Common myeloid progenitor, CD34-positive (primary cell): ENCODE measurements at regions not wholly inside any gene's neighbourhood (a gene's known extent, or its start where the extent isn't known, plus 50 kb on each side); places are given as distances from the start of the nearest gene placed in this dataset.

Experiments
- CTCF ChIA-PET: fragments of 350-600 bp; sonication (Branson Sonifier 250); formaldehyde crosslinking; loops from one replicate; lab custom pipeline; 2021; ENCODE audit warnings: antibody characterized with exemption; lab: Charles Lee
- POLR2A ChIA-PET: fragments of 350-600 bp; sonication (Branson Sonifier 250); formaldehyde crosslinking; loops from one replicate; lab custom pipeline; 2021; ENCODE audit warnings: antibody characterized with exemption; lab: Charles Lee
- DNase-seq, 3 donors: peaks; one replicate each; pipeline versions ENCODE4 v3.0.0 to v3.0.0-alpha.2; 2013
- H3K27ac ChIP-seq, 2 experiments: 1 replicate in 1 of 2; 2 replicates in 1 of 2; pipeline ENCODE4 v1.7.0; 2013; ENCODE audit warnings: inconsistent platforms in 2 of 2, low read length in 2 of 2, mild to moderate bottlenecking in 2 of 2, low read depth in 1 of 2, moderate library complexity in 1 of 2; ENCODE audit not compliant: severe bottlenecking in 2 of 2, insufficient read depth in 1 of 2, poor library complexity in 1 of 2
- H3K27me3 ChIP-seq, 5 experiments: replicated peaks in 2 of 5; 1 replicate in 3 of 5; 2 replicates in 2 of 5; pipeline versions ENCODE4 v1.6.1 to v1.7.0; 2013; ENCODE audit warnings: low read length in 4 of 5, mild to moderate bottlenecking in 2 of 5, moderate library complexity in 2 of 5, inconsistent platforms in 1 of 5; ENCODE audit not compliant: insufficient read depth in 5 of 5, control insufficient read depth in 4 of 5
- H3K36me3 ChIP-seq, 4 experiments: 1 replicate in 2 of 4; 2 replicates in 2 of 4; pipeline versions ENCODE4 v1.6.1 to v1.7.0; 2013; ENCODE audit warnings: low read length in 3 of 4, control low read depth in 1 of 4, mild to moderate bottlenecking in 1 of 4; ENCODE audit not compliant: control insufficient read depth in 4 of 4, insufficient read depth in 4 of 4
- H3K4me1 ChIP-seq, 4 experiments: 1 replicate in 3 of 4; 2 replicates in 1 of 4; pipeline versions ENCODE4 v1.6.1 to v1.7.1; 2013; ENCODE audit warnings: low read length in 3 of 4, mild to moderate bottlenecking in 3 of 4, control low read depth in 1 of 4, inconsistent platforms in 1 of 4, moderate library complexity in 1 of 4; ENCODE audit not compliant: control insufficient read depth in 4 of 4, insufficient read depth in 4 of 4; ENCODE audit errors: control extremely low read depth in 1 of 4
- H3K4me3 ChIP-seq, 7 experiments: 1 replicate in 4 of 7; 2 replicates in 3 of 7; pipeline versions ENCODE4 v1.5.1 to v1.7.0; 2013; ENCODE audit warnings: mild to moderate bottlenecking in 7 of 7, low read length in 6 of 7, moderate library complexity in 6 of 7, inconsistent platforms in 2 of 7, low read depth in 2 of 7, control low read depth in 1 of 7; ENCODE audit not compliant: insufficient read depth in 4 of 7, control insufficient read depth in 1 of 7; ENCODE audit errors: extremely low read depth in 1 of 7
- H3K9me3 ChIP-seq, 5 experiments: 1 replicate in 4 of 5; 2 replicates in 1 of 5; pipeline versions ENCODE4 v1.6.1 to v1.7.1; 2013; ENCODE audit warnings: low read length in 4 of 5, mild to moderate bottlenecking in 2 of 5, inconsistent platforms in 1 of 5, low read depth in 1 of 5, moderate library complexity in 1 of 5; ENCODE audit not compliant: control insufficient read depth in 4 of 5, insufficient read depth in 2 of 5; ENCODE audit errors: control extremely low read depth in 1 of 5
- whole genome bisulfite sequencing: methylation state at CpG from one replicate; pipeline ENCODE4 v1.1.5; 2013; ENCODE audit not compliant: insufficient coverage; 5-methylcytosine and 5-hydroxymethylcytosine counted together

- CTCF ChIA-PET = no interaction called here
- no CpG with 5 or more reads among the region's 1 CpG for WGBS
These were observed 137.2 kb upstream of the CAMK1G start for GRCh38 chr1:209446356-209446755.

DNA sequence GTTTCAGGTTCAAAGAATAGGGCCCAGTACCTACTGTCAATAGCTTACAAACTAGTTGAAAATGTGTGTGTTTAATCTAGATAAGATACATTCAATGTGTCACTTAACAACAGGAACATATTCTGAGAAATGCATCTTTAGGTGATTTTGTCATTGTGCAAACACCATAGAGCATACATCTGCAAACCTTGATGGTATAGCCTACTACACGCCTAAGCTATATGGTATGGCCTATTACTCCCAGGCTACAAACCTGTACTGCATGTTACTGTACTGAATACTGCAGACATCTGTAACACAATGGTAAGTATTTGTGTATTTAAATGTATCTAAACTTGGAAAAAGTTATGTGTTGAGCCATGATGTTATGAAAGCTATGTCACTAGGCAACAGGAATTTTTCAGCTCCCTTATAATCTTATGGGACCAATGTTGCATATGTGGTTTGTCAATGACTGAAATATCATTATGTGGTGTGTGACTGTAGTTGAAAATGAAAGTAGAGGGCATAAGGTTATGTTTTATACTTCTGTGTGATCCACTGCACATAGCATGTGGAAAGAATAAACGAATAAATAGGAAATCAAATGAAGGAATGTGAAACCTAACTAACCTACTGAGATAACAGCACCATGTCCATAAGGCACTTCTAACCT, 129.0 kb upstream of the CAMK1G start:
- H3K9me3 ChIP-seq = no peaks in the 10 kb centered on the region
- CTCF ChIA-PET = interaction anchor here (0.6 to 1.8 kb wide), 3 partner anchors 19 to 812 kb away, joined by 3 to 4 read pairs (median 3); no protein-coding TSS in a partner anchor

More at GRCh38 chr1:209446356-209446755, 137.2 kb upstream of the CAMK1G start:
- POLR2A ChIA-PET = no interaction called here
- Histone ChIP-seq H3K27me3 (no peaks in the 10 kb centered on the region), H3K9me3 (no peaks in the 10 kb centered on the region), H3K4me3 (no peak overlapping the region), H3K36me3 (no peaks in the 10 kb centered on the region), H3K4me1 (no peaks in the 10 kb centered on the region), H3K27ac (no peak overlapping the region)
- DNase-seq = no peak

DNA sequence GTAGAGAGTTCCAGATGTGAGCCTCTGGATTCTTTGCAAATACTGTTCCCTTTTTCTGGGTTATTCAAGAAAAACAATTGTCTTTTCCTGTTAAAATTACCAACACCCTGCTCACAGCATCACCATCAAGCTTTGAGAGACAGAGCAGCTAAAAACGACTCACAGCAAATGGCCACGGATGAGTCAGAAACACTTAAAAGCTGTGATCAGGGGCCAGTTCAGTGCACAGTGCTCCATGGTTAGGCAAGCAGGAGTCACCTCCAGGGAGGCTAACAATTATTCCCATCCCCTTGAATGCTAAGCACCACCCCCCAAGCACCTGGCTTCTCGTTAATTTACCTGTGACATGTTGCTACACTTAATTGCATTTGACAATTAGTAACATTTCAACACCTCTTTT, 128.4 kb upstream of the CAMK1G start:
- CTCF ChIA-PET = interaction anchor here (1.8 kb wide), 1 partner anchor 19 kb away, joined by 4 read pairs; no protein-coding TSS in a partner anchor
- Histone ChIP-seq H3K27me3 (no peaks in the 10 kb centered on the region), H3K27ac (no peak overlapping the region), H3K36me3 (no peaks in the 10 kb centered on the region), H3K9me3 (no peaks in the 10 kb centered on the region), H3K4me3 (no peak overlapping the region), H3K4me1 (no peaks in the 10 kb centered on the region)
- no peak for DNase-seq
- POLR2A ChIA-PET = no interaction called here
- 94% methylated on average over 2 of the region's 3 CpGs for WGBS

More for the DNA sequence above, 129.0 kb upstream of the CAMK1G start:
- POLR2A ChIA-PET = no interaction called here
- no peak for DNase-seq
- no peaks in the 10 kb centered on the region for H3K36me3 ChIP-seq
- no peaks in the 10 kb centered on the region for H3K27me3 ChIP-seq
- no peak overlapping the region for H3K27ac ChIP-seq
- H3K4me3 ChIP-seq = no peak overlapping the region
- H3K4me1 ChIP-seq = no peaks in the 10 kb centered on the region
- 67% methylated on average over 1 of the region's 2 CpGs for whole genome bisulfite sequencing

- H3K27me3 ChIP-seq = no peaks in the 10 kb centered on the region
- no peaks in the 10 kb centered on the region for H3K36me3 ChIP-seq
- ChIA-PET CTCF (interaction anchor here (1.8 kb wide), 1 partner anchor 20 kb away, joined by 4 read pairs; no protein-coding TSS in a partner anchor), POLR2A (no interaction called here)
- H3K9me3 ChIP-seq = peaks cover 0 to 2% (median 0%) of the 10 kb centered on the region in 5 experiments
- H3K4me1 ChIP-seq = no peaks in the 10 kb centered on the region
- no peak for DNase-seq
- no peak overlapping the region for H3K27ac ChIP-seq
- H3K4me3 ChIP-seq = no peak overlapping the region
- WGBS = 100% methylated on average over 3 of the region's 6 CpGs
These were observed 127.7 kb upstream of the CAMK1G start for GRCh38 chr1:209455661-209456358.

DNA sequence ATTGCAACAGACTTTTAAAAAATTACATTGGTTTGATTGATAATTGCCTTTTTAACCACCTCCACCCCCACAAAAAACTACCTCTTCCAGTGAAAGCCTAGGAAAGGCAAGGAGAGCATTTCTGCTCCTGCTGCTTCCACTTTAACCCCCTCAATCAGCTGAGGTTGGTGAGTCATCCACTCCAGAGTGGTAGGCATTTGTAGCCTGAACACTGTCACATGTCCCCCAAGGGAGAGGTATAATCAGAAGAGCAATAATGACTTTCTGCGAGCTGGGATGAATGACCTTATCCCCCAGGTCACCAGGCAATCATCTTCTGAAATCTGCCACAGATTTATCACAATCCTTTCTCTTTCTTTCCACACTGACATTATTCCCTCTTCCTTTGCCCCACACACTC, 126.6 kb upstream of the CAMK1G start:
- Histone ChIP-seq H3K27ac (no peak overlapping the region), H3K9me3 (peaks cover 0 to 12% (median 0%) of the 10 kb centered on the region in 5 experiments), H3K36me3 (no peaks in the 10 kb centered on the region), H3K27me3 (no peaks in the 10 kb centered on the region), H3K4me1 (no peaks in the 10 kb centered on the region), H3K4me3 (no peak overlapping the region)
- WGBS = 100% methylated on average over 1 of the region's 1 CpG
- CTCF ChIA-PET = no interaction called here
- POLR2A ChIA-PET = no interaction called here
- DNase-seq = no peak

- Histone ChIP-seq H3K4me1 (no peaks in the 10 kb centered on the region), H3K27ac (no peak overlapping the region), H3K4me3 (no peak overlapping the region), H3K9me3 (peaks cover 0 to 19% (median 0%) of the 10 kb centered on the region in 5 experiments), H3K36me3 (no peaks in the 10 kb centered on the region), H3K27me3 (no peaks in the 10 kb centered on the region)
- CTCF ChIA-PET = no interaction called here
- POLR2A ChIA-PET = no interaction called here
- DNase-seq = no peak
- 79% methylated on average over 5 of the region's 6 CpGs for WGBS
These were observed 126.0 kb upstream of the CAMK1G start for GRCh38 chr1:209457401-209458125.
